ENCODE measurements at regions not wholly inside any gene's neighbourhood (a gene's known extent, or its start where the extent isn't known, plus 50 kb on each side); places are given as distances from the start of the nearest gene placed in this dataset.

DNA sequence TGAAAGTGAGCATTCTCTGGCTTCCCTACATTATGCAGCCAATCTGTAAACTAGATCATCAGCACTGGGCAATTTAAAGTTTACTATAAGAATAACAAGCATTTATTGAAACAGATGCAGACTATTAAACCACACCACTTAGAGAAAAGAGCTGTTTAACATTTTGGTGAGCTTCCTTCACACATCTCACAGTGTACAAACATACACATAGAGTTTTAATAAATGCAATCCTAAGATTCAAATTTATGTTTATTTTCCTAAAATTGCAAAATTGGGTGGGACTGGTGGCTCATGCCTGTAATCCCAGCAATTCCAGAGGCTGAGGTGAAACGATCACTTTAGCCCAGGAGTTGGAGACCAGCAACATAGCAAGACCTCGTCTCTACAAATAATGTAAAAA, 199.3 kb downstream of the SH3BP4 start:
- TF ChIP-seq JUND (IDR thresholded peaks at IDR 0.05; ENCODE audit: low read length): no peak
- TF ChIP-seq TAF1 (IDR thresholded peaks at IDR 0.05; ENCODE audit: low read depth, low read length): no peak
- no peak for TF ChIP-seq POLR2A (IDR thresholded peaks at IDR 0.05; ENCODE audit: control extremely low read depth in 1 of 2, low read depth in 2 of 2, low read length in 2 of 2)
- TF ChIP-seq, protein P1, sequence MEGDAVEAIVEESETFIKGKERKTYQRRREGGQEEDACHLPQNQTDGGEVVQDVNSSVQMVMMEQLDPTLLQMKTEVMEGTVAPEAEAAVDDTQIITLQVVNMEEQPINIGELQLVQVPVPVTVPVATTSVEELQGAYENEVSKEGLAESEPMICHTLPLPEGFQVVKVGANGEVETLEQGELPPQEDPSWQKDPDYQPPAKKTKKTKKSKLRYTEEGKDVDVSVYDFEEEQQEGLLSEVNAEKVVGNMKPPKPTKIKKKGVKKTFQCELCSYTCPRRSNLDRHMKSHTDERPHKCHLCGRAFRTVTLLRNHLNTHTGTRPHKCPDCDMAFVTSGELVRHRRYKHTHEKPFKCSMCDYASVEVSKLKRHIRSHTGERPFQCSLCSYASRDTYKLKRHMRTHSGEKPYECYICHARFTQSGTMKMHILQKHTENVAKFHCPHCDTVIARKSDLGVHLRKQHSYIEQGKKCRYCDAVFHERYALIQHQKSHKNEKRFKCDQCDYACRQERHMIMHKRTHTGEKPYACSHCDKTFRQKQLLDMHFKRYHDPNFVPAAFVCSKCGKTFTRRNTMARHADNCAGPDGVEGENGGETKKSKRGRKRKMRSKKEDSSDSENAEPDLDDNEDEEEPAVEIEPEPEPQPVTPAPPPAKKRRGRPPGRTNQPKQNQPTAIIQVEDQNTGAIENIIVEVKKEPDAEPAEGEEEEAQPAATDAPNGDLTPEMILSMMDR (IDR thresholded peaks at IDR 0.05; ENCODE audit: control extremely low read depth in 1 of 3, insufficient read depth in 1 of 3, low read depth in 1 of 3, low read length in 3 of 3): no peak
- TF ChIP-seq SP1 (IDR thresholded peaks at IDR 0.05; ENCODE audit: low read depth, low read length): no peak
- TF ChIP-seq POLR2AphosphoS5 (IDR thresholded peaks at IDR 0.05; ENCODE audit: low read depth, low read length): no peak
